Esophagus muscularis mucosa (tissue), 4 donors: ENCODE measurements at regions not wholly inside any gene's neighbourhood (a gene's known extent, or its start where the extent isn't known, plus 50 kb on each side); places are given as distances from the start of the nearest gene placed in this dataset.
"Not testable (repeated sequence)": the region's sequence is repeated elsewhere in the genome, so short reads cannot be mapped to it uniquely, and the experiment has no call there.

Source experiments
- DNase-seq: peaks from one replicate; pipeline ENCODE4 v3.0.0-alpha.2; 2017; ENCODE audit errors: extremely low spot score
- H3K27ac ChIP-seq, 4 donors: fragments of 200-600 bp; sonication (generic); replicated peaks in 1 of 4; 1 replicate in 3 of 4; 2 replicates in 1 of 4; pipeline ENCODE4 v1.5.1; 2016 to 2019; ENCODE audit warnings: mild to moderate bottlenecking in 1 of 4
- H3K27me3 ChIP-seq, 4 donors: fragments of 200-600 bp; sonication (generic); one replicate each; pipeline versions ENCODE4 v1.5.1 to v1.6.0; 2016 to 2019
- H3K36me3 ChIP-seq, 4 donors: fragments of 200-600 bp; sonication (generic); one replicate each; pipeline ENCODE4 v1.5.1; 2016 to 2019
- H3K4me1 ChIP-seq, 4 donors: fragments of 200-600 bp; sonication (generic); one replicate each; pipeline ENCODE4 v1.5.1; 2016 to 2019
- H3K4me3 ChIP-seq, 4 donors: fragments of 200-600 bp; sonication (generic); 1 replicate in 2 of 4; 2 replicates in 2 of 4; pipeline ENCODE4 v1.5.1; 2016 to 2019; ENCODE audit warnings: mild to moderate bottlenecking in 4 of 4, moderate library complexity in 1 of 4
- H3K9me3 ChIP-seq, 4 donors: fragments of 200-600 bp; sonication (generic); 1 replicate in 3 of 4; 2 replicates in 1 of 4; pipeline ENCODE4 v1.5.1; 2016 to 2019
- EP300 ChIP-seq: sonication (generic); formaldehyde crosslinking; IDR thresholded peaks from one replicate; pipeline ENCODE4 v1.6.1; 2017; ENCODE audit warnings: antibody characterized with exemption
- POLR2A ChIP-seq: fragments of 450-650 bp; IDR thresholded peaks from one replicate; pipeline ENCODE4 v1.6.1; 2017; ENCODE audit warnings: antibody characterized with exemption, moderate library complexity, mild to moderate bottlenecking, low read depth
- POLR2AphosphoS5 ChIP-seq, 2 donors: sonication (generic); formaldehyde crosslinking; IDR thresholded peaks; one replicate each; pipeline ENCODE4 v1.6.1; 2017; ENCODE audit warnings: antibody characterized with exemption in 2 of 2
- WGBS: methylation state at CpG from one replicate; pipeline ENCODE4 v1.1.5; 2018; 5-methylcytosine and 5-hydroxymethylcytosine counted together
- intact Hi-C: fragments of 100-400 bp; cut with DNase I; formaldehyde crosslinking; loops from one replicate; pipeline ENCODE4 v1.15.1; 2023
- TF ChIP-seq, protein P1 (sequence below), 3 experiments: fragments of 200-600 bp in 2 of 3; fragments of 450-650 bp in 1 of 3; sonication (generic) in 2 of 3; IDR thresholded peaks; one replicate each; pipeline ENCODE4 v1.5.1; 2017 to 2019; ENCODE audit warnings: antibody characterized with exemption in 3 of 3, mild to moderate bottlenecking in 2 of 3, moderate library complexity in 1 of 3

DNA sequence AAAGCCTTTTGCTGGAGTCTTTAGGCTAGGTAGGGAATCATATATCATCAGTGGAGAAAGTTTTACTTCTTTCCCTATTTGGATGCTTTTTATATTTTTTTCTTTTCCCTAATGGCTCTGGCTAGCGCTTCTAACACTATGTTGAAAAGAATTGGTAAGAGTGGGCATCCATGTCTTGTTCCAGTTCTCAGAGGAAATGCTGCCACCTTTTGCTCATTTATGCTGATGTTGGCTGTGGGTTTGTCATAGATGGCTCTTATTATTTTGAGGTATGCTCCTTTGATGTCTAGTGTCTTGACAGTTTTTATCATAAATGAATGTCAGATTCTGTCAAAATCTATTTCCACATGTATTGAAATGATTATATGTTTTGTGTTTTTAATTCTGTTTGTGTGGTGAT is 1544.1 kb downstream of the REEP3 start:
- Histone ChIP-seq H3K27me3 (no peaks in the 10 kb centered on the region), H3K9me3 (no peaks in the 10 kb centered on the region), H3K4me3 (no peak overlapping the region), H3K4me1 (no peaks in the 10 kb centered on the region), H3K27ac (no peak overlapping the region), H3K36me3 (no peaks in the 10 kb centered on the region)
- no peak for TF ChIP-seq EP300
- TF ChIP-seq, protein P1, sequence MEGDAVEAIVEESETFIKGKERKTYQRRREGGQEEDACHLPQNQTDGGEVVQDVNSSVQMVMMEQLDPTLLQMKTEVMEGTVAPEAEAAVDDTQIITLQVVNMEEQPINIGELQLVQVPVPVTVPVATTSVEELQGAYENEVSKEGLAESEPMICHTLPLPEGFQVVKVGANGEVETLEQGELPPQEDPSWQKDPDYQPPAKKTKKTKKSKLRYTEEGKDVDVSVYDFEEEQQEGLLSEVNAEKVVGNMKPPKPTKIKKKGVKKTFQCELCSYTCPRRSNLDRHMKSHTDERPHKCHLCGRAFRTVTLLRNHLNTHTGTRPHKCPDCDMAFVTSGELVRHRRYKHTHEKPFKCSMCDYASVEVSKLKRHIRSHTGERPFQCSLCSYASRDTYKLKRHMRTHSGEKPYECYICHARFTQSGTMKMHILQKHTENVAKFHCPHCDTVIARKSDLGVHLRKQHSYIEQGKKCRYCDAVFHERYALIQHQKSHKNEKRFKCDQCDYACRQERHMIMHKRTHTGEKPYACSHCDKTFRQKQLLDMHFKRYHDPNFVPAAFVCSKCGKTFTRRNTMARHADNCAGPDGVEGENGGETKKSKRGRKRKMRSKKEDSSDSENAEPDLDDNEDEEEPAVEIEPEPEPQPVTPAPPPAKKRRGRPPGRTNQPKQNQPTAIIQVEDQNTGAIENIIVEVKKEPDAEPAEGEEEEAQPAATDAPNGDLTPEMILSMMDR (IDR thresholded peaks at IDR 0.05): no peak
- 82% methylated on average over 1 of the region's 1 CpG for WGBS
- no peak for DNase-seq
- intact Hi-C loops: no loop called here

DNA sequence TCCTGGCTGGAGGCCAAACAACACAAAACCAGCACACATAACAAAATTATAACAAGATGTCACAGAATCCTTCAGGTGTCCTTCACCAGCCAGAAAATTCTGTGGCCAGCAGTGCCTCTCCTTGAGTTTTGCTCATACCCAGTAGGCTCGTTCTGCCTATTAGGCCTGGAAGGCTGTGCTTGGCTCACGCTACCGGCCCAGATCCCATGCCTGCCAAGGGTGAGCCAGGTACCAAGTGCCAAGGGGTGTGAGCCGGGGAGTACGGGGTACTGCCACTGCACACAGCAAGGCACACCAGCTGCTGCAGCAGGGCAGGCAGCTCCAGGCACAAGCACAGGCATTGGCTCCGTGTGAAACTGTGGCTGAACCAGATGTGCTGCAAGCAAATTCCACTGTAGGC is 1562.0 kb downstream of the REEP3 start:
- Histone ChIP-seq H3K27me3 (no peaks in the 10 kb centered on the region), H3K36me3 (no peaks in the 10 kb centered on the region), H3K9me3 (peaks cover 0 to 6% (median 2%) of the 10 kb centered on the region in 4 donors), H3K27ac (no peak overlapping the region), H3K4me1 (no peaks in the 10 kb centered on the region), H3K4me3 (no peak overlapping the region)
- intact Hi-C loops: no loop called here
- no peak for TF ChIP-seq EP300
- DNase-seq: no peak
- no CpG with 5 or more reads among the region's 6 CpGs for WGBS

GRCh38 chr10:65090991-65091390 is 1569.8 kb downstream of the REEP3 start:
- intact Hi-C loops: no loop called here

DNA sequence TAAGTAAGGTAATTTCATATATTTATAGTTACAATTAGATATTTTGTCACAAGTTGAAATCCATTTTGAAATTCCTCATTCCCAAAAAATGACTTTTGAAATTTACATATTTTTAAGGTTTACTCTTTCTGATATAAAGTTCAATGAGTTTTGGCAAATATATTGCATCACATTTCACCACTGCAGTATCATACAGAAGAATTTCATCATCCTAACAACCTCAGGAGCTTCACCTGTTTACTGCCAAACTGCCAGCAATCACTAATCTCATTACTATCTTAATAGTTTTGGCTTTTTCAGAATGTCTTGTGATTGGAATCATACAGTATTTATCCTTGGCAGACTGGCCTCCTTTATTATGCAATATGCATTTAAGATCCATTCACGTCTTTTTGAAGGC is 1578.9 kb downstream of the REEP3 start:
- Histone ChIP-seq H3K9me3 (peaks cover 0 to 4% (median 2%) of the 10 kb centered on the region in 4 donors), H3K27me3 (no peaks in the 10 kb centered on the region), H3K36me3 (no peaks in the 10 kb centered on the region), H3K4me1 (no peaks in the 10 kb centered on the region), H3K27ac (no peak overlapping the region), H3K4me3 (no peak overlapping the region)
- no peak for TF ChIP-seq POLR2AphosphoS5 (IDR thresholded peaks at IDR 0.05)
- no peak for TF ChIP-seq EP300
- TF ChIP-seq, protein P1 (IDR thresholded peaks at IDR 0.05): no peak
- TF ChIP-seq POLR2A: no peak
- intact Hi-C loops: no loop called here
- 76% methylated on average over 1 of the region's 1 CpG for WGBS
- no peak for DNase-seq

More at GRCh38 chr10:65090991-65091390, 1569.8 kb downstream of the REEP3 start:
- H3K36me3 ChIP-seq: no peaks in the 10 kb centered on the region
- no peak overlapping the region for H3K27ac ChIP-seq
- no peaks in the 10 kb centered on the region for H3K27me3 ChIP-seq
- TF ChIP-seq, protein P1 (IDR thresholded peaks at IDR 0.05): no peak
- TF ChIP-seq POLR2A (no peak), EP300 (no peak), POLR2AphosphoS5 (IDR thresholded peaks at IDR 0.05) (no peak)
- H3K4me3 ChIP-seq: no peak overlapping the region
- DNase-seq: no peak
- H3K9me3 ChIP-seq: no peaks in the 10 kb centered on the region
- no peaks in the 10 kb centered on the region for H3K4me1 ChIP-seq

- H3K4me3 ChIP-seq, H3K27ac ChIP-seq, H3K4me1 ChIP-seq, intact Hi-C loops, DNase-seq, H3K36me3 ChIP-seq, H3K27me3 ChIP-seq: not testable (repeated sequence)
- peaks cover 0 to 11% (median 5%) of the 10 kb centered on the region in 4 donors for H3K9me3 ChIP-seq
- 100% methylated on average over 2 of the region's 4 CpGs for WGBS
Observed at GRCh38 chr10:65100881-65101280, 1579.7 kb downstream of the REEP3 start.

GRCh38 chr10:65110009-65110408 is 1588.8 kb downstream of the REEP3 start:
- no peaks in the 10 kb centered on the region for H3K36me3 ChIP-seq
- TF ChIP-seq, protein P1 (IDR thresholded peaks at IDR 0.05): no peak
- no peak for TF ChIP-seq POLR2A
- no peak for TF ChIP-seq POLR2AphosphoS5 (IDR thresholded peaks at IDR 0.05)
- TF ChIP-seq EP300: no peak
- H3K4me3 ChIP-seq: no peak overlapping the region
- H3K9me3 ChIP-seq: peaks cover 0 to 16% (median 7%) of the 10 kb centered on the region in 4 donors
- DNase-seq: no peak
- H3K27me3 ChIP-seq: no peaks in the 10 kb centered on the region
- H3K27ac ChIP-seq: no peak overlapping the region
- WGBS: 71% methylated on average over 2 of the region's 2 CpGs
- no peaks in the 10 kb centered on the region for H3K4me1 ChIP-seq
- intact Hi-C loops: no loop called here

- H3K4me1 ChIP-seq, H3K36me3 ChIP-seq, intact Hi-C loops, H3K9me3 ChIP-seq, H3K27me3 ChIP-seq, H3K4me3 ChIP-seq, H3K27ac ChIP-seq, DNase-seq: not testable (repeated sequence)
- 78% methylated on average over 6 of the region's 6 CpGs for WGBS
Observed at GRCh38 chr10:65111059-65111458, 1589.9 kb downstream of the REEP3 start.
